ENCODE measurements at regions not wholly inside any gene's neighbourhood (a gene's known extent, or its start where the extent isn't known, plus 50 kb on each side); places are given as distances from the start of the nearest gene placed in this dataset.

- TF ChIP-seq CTCF (IDR thresholded peaks at IDR 0.05; ENCODE audit: control extremely low read depth in 1 of 3, insufficient read depth in 1 of 3, low read depth in 1 of 3, low read length in 3 of 3), result no peak
- no peak for TF ChIP-seq ZNF274 (IDR thresholded peaks at IDR 0.05; ENCODE audit: borderline replicate concordance, extremely low read depth, low read length)
- no peak for TF ChIP-seq POLR2AphosphoS5 (IDR thresholded peaks at IDR 0.05; ENCODE audit: low read depth, low read length)
- no peak for TF ChIP-seq POLR2A (IDR thresholded peaks at IDR 0.05; ENCODE audit: control extremely low read depth in 1 of 2, low read depth in 2 of 2, low read length in 2 of 2)
- TF ChIP-seq TAF1 (IDR thresholded peaks at IDR 0.05; ENCODE audit: low read depth, low read length), result no peak
Observed at GRCh38 chr7:29620556-29620930, 56.9 kb downstream of the PRR15 start.
